ENCODE measurements at regions not wholly inside any gene's neighbourhood (a gene's known extent, or its start where the extent isn't known, plus 50 kb on each side); places are given as distances from the start of the nearest gene placed in this dataset.
"Not testable (repeated sequence)": the region's sequence is repeated elsewhere in the genome, so short reads cannot be mapped to it uniquely, and the experiment has no call there.

- DNase-seq, result no peak
Measured at GRCh38 chr2:160790738-160791137, 297.1 kb upstream of the RBMS1 start.

- no peak for DNase-seq
Measured at GRCh38 chr2:160791884-160792283, 298.3 kb upstream of the RBMS1 start.

GRCh38 chr2:160792837-160793236 is 299.2 kb upstream of the RBMS1 start:
- no peak for DNase-seq

- no peak for DNase-seq
Measured at GRCh38 chr2:160794926-160795325, 301.3 kb upstream of the RBMS1 start.

GRCh38 chr2:160803881-160804280 is 310.3 kb upstream of the RBMS1 start:
- DNase-seq, result no peak

- DNase-seq, result no peak
Measured at GRCh38 chr2:160810406-160810805, 316.8 kb upstream of the RBMS1 start.

- DNase-seq, result no peak
Measured at GRCh38 chr2:160812830-160813505, 319.4 kb upstream of the RBMS1 start.

- no peak for DNase-seq
Measured at GRCh38 chr2:160813506-160813858, 319.9 kb upstream of the RBMS1 start.

GRCh38 chr2:160816916-160817499 is 323.4 kb upstream of the RBMS1 start:
- DNase-seq, result no peak

- no peak for DNase-seq
Measured at GRCh38 chr2:160820691-160821090, 327.1 kb upstream of the RBMS1 start.

- no peak for DNase-seq
Measured at GRCh38 chr2:160822006-160822405, 328.4 kb upstream of the RBMS1 start.

- DNase-seq, result no peak
Measured at GRCh38 chr2:160825433-160825832, 331.8 kb upstream of the RBMS1 start.

GRCh38 chr2:160826496-160826895 is 332.9 kb upstream of the RBMS1 start:
- no peak for DNase-seq

- DNase-seq, result no peak
Measured at GRCh38 chr2:160828076-160828475, 332.2 kb upstream of the TANK start.

GRCh38 chr2:160832381-160832780 is 327.8 kb upstream of the TANK start:
- not testable (repeated sequence) for DNase-seq

- DNase-seq, result no peak
Measured at GRCh38 chr2:160835166-160835565, 325.1 kb upstream of the TANK start.

GRCh38 chr2:160836755-160837154 is 323.5 kb upstream of the TANK start:
- no peak for DNase-seq

GRCh38 chr2:160837416-160837815 is 322.8 kb upstream of the TANK start:
- no peak for DNase-seq

- no peak for DNase-seq
Measured at GRCh38 chr2:160838147-160838546, 322.1 kb upstream of the TANK start.

GRCh38 chr2:160838691-160839090 is 321.5 kb upstream of the TANK start:
- no peak for DNase-seq

- no peak for DNase-seq
Measured at GRCh38 chr2:160842286-160842685, 317.9 kb upstream of the TANK start.

- DNase-seq, result no peak
Measured at GRCh38 chr2:160859096-160859495, 301.1 kb upstream of the TANK start.

- DNase-seq, result no peak
Measured at GRCh38 chr2:160862226-160862625, 298.0 kb upstream of the TANK start.

- no peak for DNase-seq
Measured at GRCh38 chr2:160868891-160869290, 291.3 kb upstream of the TANK start.
